ENCODE measurements at regions not wholly inside any gene's neighbourhood (a gene's known extent, or its start where the extent isn't known, plus 50 kb on each side); places are given as distances from the start of the nearest gene placed in this dataset.

GRCh38 chr3:88767746-88768145, 339.7 kb upstream of the EPHA3 start:
- WGBS, 2 donors, result 84 to 93% methylated on average over 2 of the region's 2 CpGs
- TF ChIP-seq POLR2AphosphoS5 (IDR thresholded peaks at IDR 0.05), result no peak
- TF ChIP-seq, protein P1, sequence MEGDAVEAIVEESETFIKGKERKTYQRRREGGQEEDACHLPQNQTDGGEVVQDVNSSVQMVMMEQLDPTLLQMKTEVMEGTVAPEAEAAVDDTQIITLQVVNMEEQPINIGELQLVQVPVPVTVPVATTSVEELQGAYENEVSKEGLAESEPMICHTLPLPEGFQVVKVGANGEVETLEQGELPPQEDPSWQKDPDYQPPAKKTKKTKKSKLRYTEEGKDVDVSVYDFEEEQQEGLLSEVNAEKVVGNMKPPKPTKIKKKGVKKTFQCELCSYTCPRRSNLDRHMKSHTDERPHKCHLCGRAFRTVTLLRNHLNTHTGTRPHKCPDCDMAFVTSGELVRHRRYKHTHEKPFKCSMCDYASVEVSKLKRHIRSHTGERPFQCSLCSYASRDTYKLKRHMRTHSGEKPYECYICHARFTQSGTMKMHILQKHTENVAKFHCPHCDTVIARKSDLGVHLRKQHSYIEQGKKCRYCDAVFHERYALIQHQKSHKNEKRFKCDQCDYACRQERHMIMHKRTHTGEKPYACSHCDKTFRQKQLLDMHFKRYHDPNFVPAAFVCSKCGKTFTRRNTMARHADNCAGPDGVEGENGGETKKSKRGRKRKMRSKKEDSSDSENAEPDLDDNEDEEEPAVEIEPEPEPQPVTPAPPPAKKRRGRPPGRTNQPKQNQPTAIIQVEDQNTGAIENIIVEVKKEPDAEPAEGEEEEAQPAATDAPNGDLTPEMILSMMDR (IDR thresholded peaks at IDR 0.05), result no peak
- intact Hi-C loops (cut with DNase I), result no loop called here
- H3K36me3 ChIP-seq, result no peaks in the 10 kb centered on the region
- H3K27me3 ChIP-seq, result no peaks in the 10 kb centered on the region
- DNase-seq, result no peak
- H3K4me1 ChIP-seq, result no peaks in the 10 kb centered on the region
- no peak overlapping the region for H3K27ac ChIP-seq
- H3K4me3 ChIP-seq, result no peak overlapping the region
- peaks cover 0 to 2% (median 0%) of the 10 kb centered on the region in 4 donors for H3K9me3 ChIP-seq

- intact Hi-C loops (cut with DNase I), result no loop called here
- Histone ChIP-seq H3K27me3 (no peaks in the 10 kb centered on the region), H3K27ac (no peak overlapping the region), H3K36me3 (no peaks in the 10 kb centered on the region), H3K4me1 (no peaks in the 10 kb centered on the region), H3K4me3 (no peak overlapping the region), H3K9me3 (no peaks in the 10 kb centered on the region)
- TF ChIP-seq POLR2AphosphoS5 (IDR thresholded peaks at IDR 0.05), result no peak
- DNase-seq, result no peak
Measured at GRCh38 chr3:88773766-88774165, 333.7 kb upstream of the EPHA3 start.

DNA sequence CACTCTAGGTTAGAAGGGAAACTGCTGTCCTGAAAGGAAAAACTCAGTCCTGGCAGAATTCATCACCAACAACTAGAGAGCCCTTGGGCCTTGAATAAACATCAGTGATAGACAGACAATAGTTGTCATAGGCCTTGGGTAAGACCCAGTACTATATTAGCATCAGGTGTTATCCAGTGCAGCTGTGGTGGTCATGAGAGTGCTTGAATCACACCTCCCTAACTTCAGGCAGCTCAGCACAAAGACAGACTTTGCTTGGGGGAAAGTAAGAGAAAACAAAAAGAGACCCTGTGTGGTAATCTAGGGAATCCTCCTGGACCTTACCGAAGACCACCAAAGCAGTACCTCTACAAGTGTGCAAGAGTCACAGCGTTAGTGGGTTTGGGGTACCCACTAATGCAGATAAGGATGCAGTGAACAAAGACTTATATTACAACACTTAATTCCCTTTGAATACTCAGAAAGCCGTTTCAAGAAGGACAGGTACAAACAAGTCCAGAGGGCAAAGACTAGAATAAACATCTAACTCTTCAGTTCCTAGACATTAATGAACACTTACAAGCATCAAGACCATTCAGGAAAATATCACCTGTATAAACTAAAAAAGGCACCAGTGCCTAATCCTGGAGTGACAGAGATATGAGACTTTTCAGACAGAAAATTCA, 332.3 kb upstream of the EPHA3 start:
- WGBS, 2 donors, result 73 to 80% methylated on average over 3 of the region's 3 CpGs
- TF ChIP-seq EP300 (IDR thresholded peaks at IDR 0.05), result no peak
- no peak for TF ChIP-seq POLR2A (IDR thresholded peaks at IDR 0.05)
- TF ChIP-seq POLR2AphosphoS5 (IDR thresholded peaks at IDR 0.05), result no peak
- TF ChIP-seq, protein P1 (IDR thresholded peaks at IDR 0.05), result no peak

DNA sequence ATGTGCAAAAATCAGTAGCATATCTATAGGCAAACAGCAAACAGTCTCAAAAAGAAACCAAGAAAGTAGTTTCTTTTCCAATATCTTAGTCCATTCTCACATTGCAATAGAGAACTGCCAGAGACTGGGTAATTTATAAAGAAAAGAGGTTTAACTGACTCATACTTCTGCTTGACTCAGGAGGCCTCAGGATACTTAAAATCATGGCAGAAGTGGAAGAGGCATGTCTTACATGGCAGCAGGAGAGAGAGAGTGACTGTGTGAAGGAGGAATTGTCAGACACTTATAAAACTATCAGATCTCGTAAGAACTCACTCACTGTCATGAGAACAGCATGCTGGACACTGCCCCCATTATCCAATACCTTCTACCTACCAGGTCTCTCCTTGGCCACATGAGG, 327.9 kb upstream of the EPHA3 start:
- no peak overlapping the region for H3K27ac ChIP-seq
- H3K4me1 ChIP-seq, result no peaks in the 10 kb centered on the region
- 20 to 61% methylated on average over 1 of the region's 1 CpG for WGBS, 2 donors
- TF ChIP-seq POLR2AphosphoS5 (IDR thresholded peaks at IDR 0.05) (no peak), EP300 (IDR thresholded peaks at IDR 0.05) (no peak), POLR2A (IDR thresholded peaks at IDR 0.05) (no peak)
- TF ChIP-seq, protein P1 (IDR thresholded peaks at IDR 0.05), result no peak
- no peak for DNase-seq
- intact Hi-C loops (cut with DNase I), result no loop called here
- no peaks in the 10 kb centered on the region for H3K27me3 ChIP-seq
- H3K4me3 ChIP-seq, result no peak overlapping the region
- H3K9me3 ChIP-seq, result peaks cover 0 to 2% (median 0%) of the 10 kb centered on the region in 4 donors
- H3K36me3 ChIP-seq, result no peaks in the 10 kb centered on the region

More for the DNA sequence above, 332.3 kb upstream of the EPHA3 start:
- DNase-seq, result no peak
- no peaks in the 10 kb centered on the region for H3K9me3 ChIP-seq
- no peak overlapping the region for H3K27ac ChIP-seq
- no peaks in the 10 kb centered on the region for H3K27me3 ChIP-seq
- H3K4me1 ChIP-seq, result no peaks in the 10 kb centered on the region
- H3K36me3 ChIP-seq, result no peaks in the 10 kb centered on the region
- intact Hi-C loops (cut with DNase I), result no loop called here
- H3K4me3 ChIP-seq, result no peak overlapping the region

GRCh38 chr3:88784925-88785324, 322.5 kb upstream of the EPHA3 start:
- Histone ChIP-seq H3K36me3 (no peaks in the 10 kb centered on the region), H3K4me3 (no peak overlapping the region), H3K4me1 (no peaks in the 10 kb centered on the region), H3K27me3 (no peaks in the 10 kb centered on the region), H3K27ac (no peak overlapping the region), H3K9me3 (peaks cover 0 to 4% (median 0%) of the 10 kb centered on the region in 4 donors)
- TF ChIP-seq EP300 (IDR thresholded peaks at IDR 0.05) (no peak), POLR2AphosphoS5 (IDR thresholded peaks at IDR 0.05) (no peak), POLR2A (IDR thresholded peaks at IDR 0.05) (no peak)
- TF ChIP-seq, protein P1 (IDR thresholded peaks at IDR 0.05), result no peak
- intact Hi-C loops (cut with DNase I), result no loop called here
- no peak for DNase-seq
